Right lobe of liver (tissue), 4 donors: ENCODE measurements at regions not wholly inside any gene's neighbourhood (a gene's known extent, or its start where the extent isn't known, plus 50 kb on each side); places are given as distances from the start of the nearest gene placed in this dataset.

Source experiments
- POLR2A ChIP-seq: fragments of 450-650 bp; IDR thresholded peaks from one replicate; pipeline ENCODE4 v1.6.1; 2017; ENCODE audit warnings: antibody characterized with exemption, mild to moderate bottlenecking
- TF ChIP-seq, protein P1 (sequence below), 4 donors: fragments of 200-600 bp in 3 of 4; fragments of 450-650 bp in 1 of 4; IDR thresholded peaks; one replicate each; pipeline versions ENCODE4 v1.5.1 to v1.8.0; 2016 to 2022; ENCODE audit warnings: antibody characterized with exemption in 4 of 4, mild to moderate bottlenecking in 2 of 4
- donor health status: DM: no; HTN: no; CAD: no.
- donor health status: DM: no; HTN: no; CAD: no.
- donor health status: DM: no; HTN: yes; CAD: no.

DNA sequence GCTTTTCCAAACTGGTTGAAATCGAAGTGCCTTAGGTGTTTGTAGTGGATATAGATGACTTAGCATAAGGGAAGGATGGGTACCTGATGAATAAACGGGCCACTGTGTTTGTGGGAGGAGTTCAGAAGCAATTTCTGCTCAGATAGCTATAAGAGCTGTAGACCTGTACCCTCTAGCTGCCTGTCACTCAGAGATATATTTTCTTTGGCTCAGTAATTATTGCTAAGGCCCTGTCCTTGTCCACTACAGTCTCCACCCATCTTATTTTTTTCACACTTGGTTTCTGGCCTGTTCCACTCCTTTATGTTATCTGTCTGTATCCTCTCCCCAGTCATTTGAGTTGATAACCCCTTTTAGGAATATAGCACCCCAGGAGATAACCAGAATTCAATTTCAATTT, 74.8 kb upstream of the RMST start:
- TF ChIP-seq, protein P1, sequence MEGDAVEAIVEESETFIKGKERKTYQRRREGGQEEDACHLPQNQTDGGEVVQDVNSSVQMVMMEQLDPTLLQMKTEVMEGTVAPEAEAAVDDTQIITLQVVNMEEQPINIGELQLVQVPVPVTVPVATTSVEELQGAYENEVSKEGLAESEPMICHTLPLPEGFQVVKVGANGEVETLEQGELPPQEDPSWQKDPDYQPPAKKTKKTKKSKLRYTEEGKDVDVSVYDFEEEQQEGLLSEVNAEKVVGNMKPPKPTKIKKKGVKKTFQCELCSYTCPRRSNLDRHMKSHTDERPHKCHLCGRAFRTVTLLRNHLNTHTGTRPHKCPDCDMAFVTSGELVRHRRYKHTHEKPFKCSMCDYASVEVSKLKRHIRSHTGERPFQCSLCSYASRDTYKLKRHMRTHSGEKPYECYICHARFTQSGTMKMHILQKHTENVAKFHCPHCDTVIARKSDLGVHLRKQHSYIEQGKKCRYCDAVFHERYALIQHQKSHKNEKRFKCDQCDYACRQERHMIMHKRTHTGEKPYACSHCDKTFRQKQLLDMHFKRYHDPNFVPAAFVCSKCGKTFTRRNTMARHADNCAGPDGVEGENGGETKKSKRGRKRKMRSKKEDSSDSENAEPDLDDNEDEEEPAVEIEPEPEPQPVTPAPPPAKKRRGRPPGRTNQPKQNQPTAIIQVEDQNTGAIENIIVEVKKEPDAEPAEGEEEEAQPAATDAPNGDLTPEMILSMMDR (IDR thresholded peaks at IDR 0.05), result no peak
- no peak for TF ChIP-seq POLR2A
